ENCODE measurements at regions not wholly inside any gene's neighbourhood (a gene's known extent, or its start where the extent isn't known, plus 50 kb on each side); places are given as distances from the start of the nearest gene placed in this dataset.
"Not testable (repeated sequence)": the region's sequence is repeated elsewhere in the genome, so short reads cannot be mapped to it uniquely, and the experiment has no call there.

- DNase-seq = no peak
These were observed 50.7 kb upstream of the DIAPH3 start for GRCh38 chr13:60214213-60215055.

GRCh38 chr13:60220072-60220471 is 56.3 kb upstream of the DIAPH3 start:
- no peak for DNase-seq

GRCh38 chr13:60221581-60221980 is 57.9 kb upstream of the DIAPH3 start:
- no peak for DNase-seq

GRCh38 chr13:60226507-60226906 is 62.8 kb upstream of the DIAPH3 start:
- DNase-seq = no peak

GRCh38 chr13:60227158-60227557 is 63.4 kb upstream of the DIAPH3 start:
- DNase-seq = no peak

- DNase-seq = no peak
These were observed 66.1 kb upstream of the DIAPH3 start for GRCh38 chr13:60229708-60230272.

- DNase-seq = no peak
These were observed 66.9 kb upstream of the DIAPH3 start for GRCh38 chr13:60230593-60230992.

GRCh38 chr13:60242043-60242595 is 78.4 kb upstream of the DIAPH3 start:
- DNase-seq = no peak

GRCh38 chr13:60244381-60244780 is 80.7 kb upstream of the DIAPH3 start:
- no peak for DNase-seq

GRCh38 chr13:60251419-60251818 is 87.7 kb upstream of the DIAPH3 start:
- not testable (repeated sequence) for DNase-seq

GRCh38 chr13:60258349-60258748 is 94.6 kb upstream of the DIAPH3 start:
- no peak for DNase-seq

- no peak for DNase-seq
These were observed 96.7 kb upstream of the DIAPH3 start for GRCh38 chr13:60260440-60260839.

- peak; percentile 65 for DNase-seq
These were observed 98.0 kb upstream of the DIAPH3 start for GRCh38 chr13:60261432-60262351.

- DNase-seq = no peak
These were observed 101.8 kb upstream of the DIAPH3 start for GRCh38 chr13:60265566-60265965.

- DNase-seq = no peak
These were observed 103.9 kb upstream of the DIAPH3 start for GRCh38 chr13:60267498-60268202.

- no peak for DNase-seq
These were observed 104.5 kb upstream of the DIAPH3 start for GRCh38 chr13:60268203-60268555.

GRCh38 chr13:60273971-60274527 is 110.3 kb upstream of the DIAPH3 start:
- DNase-seq = no peak

GRCh38 chr13:60274655-60275054 is 110.9 kb upstream of the DIAPH3 start:
- no peak for DNase-seq

- no peak for DNase-seq
These were observed 111.5 kb upstream of the DIAPH3 start for GRCh38 chr13:60275208-60275607.

- not testable (repeated sequence) for DNase-seq
These were observed 116.5 kb upstream of the TDRD3 start for GRCh38 chr13:60280524-60280923.

GRCh38 chr13:60282186-60282585 is 114.8 kb upstream of the TDRD3 start:
- no peak for DNase-seq

GRCh38 chr13:60282708-60283107 is 114.3 kb upstream of the TDRD3 start:
- no peak for DNase-seq

Measured in NCI-H2029 treated with DMSO at 0.1 percent for 48 hours (cell line).